Activated naive CD8-positive, alpha-beta T cell treated with anti-CD3 and anti-CD28 coated beads for 36 hours (primary cell): ENCODE measurements at regions not wholly inside any gene's neighbourhood (a gene's known extent, or its start where the extent isn't known, plus 50 kb on each side); places are given as distances from the start of the nearest gene placed in this dataset.

Source experiments
- DNase-seq: peaks from one replicate; pipeline ENCODE4 v3.0.0; 2021
- H3K27ac Mint-ChIP-seq: one replicate; pipeline ENCODE4 v1.8.0; 2022; ENCODE audit warnings: mild to moderate bottlenecking, moderate library complexity, mixed read lengths
- H3K27me3 Mint-ChIP-seq: one replicate; pipeline ENCODE4 v1.8.0; 2022; ENCODE audit warnings: mild to moderate bottlenecking, mixed read lengths
- H3K36me3 Mint-ChIP-seq: one replicate; pipeline ENCODE4 v1.8.0; 2021; ENCODE audit warnings: mild to moderate bottlenecking, mixed read lengths
- H3K4me1 Mint-ChIP-seq: one replicate; pipeline ENCODE4 v1.8.0; 2021; ENCODE audit warnings: mixed read lengths
- H3K4me3 Mint-ChIP-seq: one replicate; pipeline ENCODE4 v1.8.0; 2022; ENCODE audit warnings: mild to moderate bottlenecking, moderate library complexity, mixed read lengths
- H3K9me3 Mint-ChIP-seq: one replicate; pipeline ENCODE4 v1.8.0; 2022; ENCODE audit warnings: mixed read lengths

GRCh38 chr1:224517171-224517570 lies 82.6 kb upstream of the WDR26 start:
- Mint-ChIP-seq H3K9me3 (no peaks in the 10 kb centered on the region), H3K27me3 (no peaks in the 10 kb centered on the region), H3K4me1 (peaks cover 5% of the 10 kb centered on the region), H3K4me3 (no peak overlapping the region), H3K36me3 (no peaks in the 10 kb centered on the region), H3K27ac (no peak overlapping the region)
- no peak for DNase-seq

GRCh38 chr1:224518528-224518927 lies 83.9 kb upstream of the WDR26 start:
- no peak for DNase-seq
- Mint-ChIP-seq H3K4me1 (peaks cover 5% of the 10 kb centered on the region), H3K4me3 (no peak overlapping the region), H3K9me3 (no peaks in the 10 kb centered on the region), H3K36me3 (no peaks in the 10 kb centered on the region), H3K27me3 (no peaks in the 10 kb centered on the region), H3K27ac (no peak overlapping the region)

- Mint-ChIP-seq H3K4me1 (no peaks in the 10 kb centered on the region), H3K27ac (no peak overlapping the region), H3K4me3 (no peak overlapping the region), H3K9me3 (no peaks in the 10 kb centered on the region), H3K36me3 (no peaks in the 10 kb centered on the region), H3K27me3 (no peaks in the 10 kb centered on the region)
- no peak for DNase-seq
These were observed 85.3 kb upstream of the WDR26 start for GRCh38 chr1:224519874-224520273.

- DNase-seq = no peak
- Mint-ChIP-seq H3K27me3 (no peaks in the 10 kb centered on the region), H3K9me3 (no peaks in the 10 kb centered on the region), H3K27ac (no peak overlapping the region), H3K4me1 (no peaks in the 10 kb centered on the region), H3K4me3 (no peak overlapping the region), H3K36me3 (no peaks in the 10 kb centered on the region)
These were observed 86.2 kb upstream of the WDR26 start for GRCh38 chr1:224520808-224521207.

- H3K27me3 Mint-ChIP-seq = no peaks in the 10 kb centered on the region
- no peak overlapping the region for H3K4me3 Mint-ChIP-seq
- no peak for DNase-seq
- no peaks in the 10 kb centered on the region for H3K4me1 Mint-ChIP-seq
- no peaks in the 10 kb centered on the region for H3K9me3 Mint-ChIP-seq
- H3K36me3 Mint-ChIP-seq = no peaks in the 10 kb centered on the region
- H3K27ac Mint-ChIP-seq = no peak overlapping the region
These were observed 87.5 kb upstream of the WDR26 start for GRCh38 chr1:224521904-224522734.

- Mint-ChIP-seq H3K9me3 (no peaks in the 10 kb centered on the region), H3K4me3 (no peak overlapping the region), H3K4me1 (no peaks in the 10 kb centered on the region), H3K27me3 (no peaks in the 10 kb centered on the region), H3K36me3 (no peaks in the 10 kb centered on the region), H3K27ac (no peak overlapping the region)
- no peak for DNase-seq
These were observed 89.1 kb upstream of the WDR26 start for GRCh38 chr1:224523676-224524075.

- Mint-ChIP-seq H3K27ac (no peak overlapping the region), H3K9me3 (no peaks in the 10 kb centered on the region), H3K27me3 (no peaks in the 10 kb centered on the region), H3K36me3 (no peaks in the 10 kb centered on the region), H3K4me3 (no peak overlapping the region), H3K4me1 (no peaks in the 10 kb centered on the region)
- no peak for DNase-seq
These were observed 90.1 kb upstream of the WDR26 start for GRCh38 chr1:224524679-224525078.

- Mint-ChIP-seq H3K36me3 (no peaks in the 10 kb centered on the region), H3K4me3 (no peak overlapping the region), H3K9me3 (no peaks in the 10 kb centered on the region), H3K27ac (no peak overlapping the region), H3K27me3 (no peaks in the 10 kb centered on the region), H3K4me1 (no peaks in the 10 kb centered on the region)
- DNase-seq = no peak
These were observed 90.6 kb upstream of the CNIH3 start for GRCh38 chr1:224525411-224526040.

GRCh38 chr1:224526771-224527170 lies 89.3 kb upstream of the CNIH3 start:
- DNase-seq = no peak
- H3K9me3 Mint-ChIP-seq = no peaks in the 10 kb centered on the region
- H3K27ac Mint-ChIP-seq = no peak overlapping the region
- H3K4me1 Mint-ChIP-seq = no peaks in the 10 kb centered on the region
- H3K36me3 Mint-ChIP-seq = no peaks in the 10 kb centered on the region
- H3K27me3 Mint-ChIP-seq = no peaks in the 10 kb centered on the region
- H3K4me3 Mint-ChIP-seq = no peak overlapping the region

- Mint-ChIP-seq H3K27me3 (no peaks in the 10 kb centered on the region), H3K4me3 (no peak overlapping the region), H3K4me1 (no peaks in the 10 kb centered on the region), H3K27ac (no peak overlapping the region), H3K36me3 (no peaks in the 10 kb centered on the region), H3K9me3 (no peaks in the 10 kb centered on the region)
- no peak for DNase-seq
These were observed 87.2 kb upstream of the CNIH3 start for GRCh38 chr1:224528900-224529299.

GRCh38 chr1:224529844-224530243 lies 86.3 kb upstream of the CNIH3 start:
- no peaks in the 10 kb centered on the region for H3K36me3 Mint-ChIP-seq
- no peaks in the 10 kb centered on the region for H3K4me1 Mint-ChIP-seq
- DNase-seq = no peak
- H3K27ac Mint-ChIP-seq = no peak overlapping the region
- no peak overlapping the region for H3K4me3 Mint-ChIP-seq
- H3K27me3 Mint-ChIP-seq = no peaks in the 10 kb centered on the region
- no peaks in the 10 kb centered on the region for H3K9me3 Mint-ChIP-seq

- Mint-ChIP-seq H3K36me3 (no peaks in the 10 kb centered on the region), H3K27ac (no peak overlapping the region)
These were observed 82.6 kb upstream of the CNIH3 start for GRCh38 chr1:224533517-224533916.

GRCh38 chr1:224534731-224535130 lies 81.4 kb upstream of the CNIH3 start:
- Mint-ChIP-seq H3K36me3 (no peaks in the 10 kb centered on the region), H3K4me3 (no peak overlapping the region), H3K27ac (no peak overlapping the region), H3K4me1 (no peaks in the 10 kb centered on the region), H3K27me3 (peaks cover 4% of the 10 kb centered on the region), H3K9me3 (no peaks in the 10 kb centered on the region)
- no peak for DNase-seq

More at GRCh38 chr1:224533517-224533916, 82.6 kb upstream of the CNIH3 start:
- Mint-ChIP-seq H3K9me3 (no peaks in the 10 kb centered on the region), H3K4me3 (no peak overlapping the region), H3K4me1 (no peaks in the 10 kb centered on the region), H3K27me3 (no peaks in the 10 kb centered on the region)
- no peak for DNase-seq

GRCh38 chr1:224535641-224536040 lies 80.5 kb upstream of the CNIH3 start:
- Mint-ChIP-seq H3K4me1 (peaks cover 3% of the 10 kb centered on the region), H3K4me3 (no peak overlapping the region), H3K27me3 (peaks cover 9% of the 10 kb centered on the region), H3K9me3 (no peaks in the 10 kb centered on the region), H3K36me3 (no peaks in the 10 kb centered on the region), H3K27ac (no peak overlapping the region)
- no peak for DNase-seq

GRCh38 chr1:224539971-224540370 lies 76.1 kb upstream of the CNIH3 start:
- H3K27me3 Mint-ChIP-seq = peaks cover 9% of the 10 kb centered on the region
- no peak overlapping the region for H3K4me3 Mint-ChIP-seq
- H3K4me1 Mint-ChIP-seq = peaks cover 14% of the 10 kb centered on the region
- H3K9me3 Mint-ChIP-seq = no peaks in the 10 kb centered on the region
- DNase-seq = no peak
- H3K36me3 Mint-ChIP-seq = no peaks in the 10 kb centered on the region
- H3K27ac Mint-ChIP-seq = no peak overlapping the region

- Mint-ChIP-seq H3K4me3 (no peak overlapping the region), H3K9me3 (no peaks in the 10 kb centered on the region), H3K36me3 (no peaks in the 10 kb centered on the region), H3K4me1 (peaks cover 14% of the 10 kb centered on the region), H3K27me3 (peaks cover 9% of the 10 kb centered on the region), H3K27ac (no peak overlapping the region)
- DNase-seq = no peak
These were observed 75.6 kb upstream of the CNIH3 start for GRCh38 chr1:224540535-224540934.
